Choroid plexus epithelial cell (primary cell): ENCODE measurements at regions not wholly inside any gene's neighbourhood (a gene's known extent, or its start where the extent isn't known, plus 50 kb on each side); places are given as distances from the start of the nearest gene placed in this dataset.

Experiments
- DNase-seq: peaks from one replicate; pipeline ENCODE4 v3.0.0-alpha.2; 2010; ENCODE audit warnings: low read depth
- H3K4me3 ChIP-seq: 2 replicates; pipeline ENCODE4 v1.5.1; 2011; ENCODE audit warnings: low read depth, mild to moderate bottlenecking, control low read depth, low read length, moderate library complexity
- CTCF ChIP-seq: conservative IDR thresholded peaks from 2 replicates; pipeline ENCODE4 v1.5.1; 2011; ENCODE audit warnings: low read depth, mild to moderate bottlenecking, control low read depth, inconsistent platforms, low read length, moderate library complexity

GRCh38 chr1:98260412-98260811 lies 339.6 kb upstream of the DPYD start:
- TF ChIP-seq CTCF = no peak

GRCh38 chr1:98256700-98257099 lies 335.9 kb upstream of the DPYD start:
- DNase-seq = no peak
- H3K4me3 ChIP-seq = no peak overlapping the region
- no peak for TF ChIP-seq CTCF

More at GRCh38 chr1:98260412-98260811, 339.6 kb upstream of the DPYD start:
- no peak overlapping the region for H3K4me3 ChIP-seq
- DNase-seq = no peak

- no peak for DNase-seq
- H3K4me3 ChIP-seq = no peak overlapping the region
- no peak for TF ChIP-seq CTCF
Observed at GRCh38 chr1:98253145-98253544, 332.3 kb upstream of the DPYD start.

GRCh38 chr1:98251497-98251896 lies 330.7 kb upstream of the DPYD start:
- TF ChIP-seq CTCF = no peak
- no peak overlapping the region for H3K4me3 ChIP-seq
- no peak for DNase-seq

GRCh38 chr1:98232678-98233077 lies 311.8 kb upstream of the DPYD start:
- no peak for DNase-seq
- no peak overlapping the region for H3K4me3 ChIP-seq
- no peak for TF ChIP-seq CTCF

- no peak for DNase-seq
- TF ChIP-seq CTCF = no peak
- no peak overlapping the region for H3K4me3 ChIP-seq
Observed at GRCh38 chr1:98222706-98223105, 301.9 kb upstream of the DPYD start.

GRCh38 chr1:98221923-98222322 lies 301.1 kb upstream of the DPYD start:
- no peak for DNase-seq
- TF ChIP-seq CTCF = no peak
- no peak overlapping the region for H3K4me3 ChIP-seq
